SW480 (cell line): ENCODE measurements at regions not wholly inside any gene's neighbourhood (a gene's known extent, or its start where the extent isn't known, plus 50 kb on each side); places are given as distances from the start of the nearest gene placed in this dataset.
"Not testable (repeated sequence)": the region's sequence is repeated elsewhere in the genome, so short reads cannot be mapped to it uniquely, and the experiment has no call there.

Experiments used
- DNase-seq: peaks from one replicate; pipeline ENCODE4 v3.0.0-alpha.2; 2016; ENCODE audit warnings: low spot score

DNA sequence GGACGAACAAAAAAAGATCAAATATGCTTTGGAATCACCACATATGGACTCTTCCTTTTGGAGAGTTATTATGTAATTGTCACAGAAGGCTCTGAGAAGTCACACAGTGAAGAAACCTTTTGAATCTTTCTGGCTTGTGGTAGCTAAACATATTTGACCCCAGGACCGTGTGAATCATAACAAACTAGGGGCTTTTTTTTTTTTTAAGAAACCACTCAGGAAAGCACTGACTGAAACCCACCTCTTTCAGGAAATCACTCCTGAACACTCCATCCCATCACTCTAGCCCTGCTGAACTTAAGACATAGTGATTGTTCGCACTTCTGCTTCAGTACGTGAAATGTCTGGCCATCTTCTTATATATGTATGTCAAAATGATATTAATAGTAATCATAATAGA lies 495.9 kb upstream of the ARID1B start:
- no peak for DNase-seq

DNA sequence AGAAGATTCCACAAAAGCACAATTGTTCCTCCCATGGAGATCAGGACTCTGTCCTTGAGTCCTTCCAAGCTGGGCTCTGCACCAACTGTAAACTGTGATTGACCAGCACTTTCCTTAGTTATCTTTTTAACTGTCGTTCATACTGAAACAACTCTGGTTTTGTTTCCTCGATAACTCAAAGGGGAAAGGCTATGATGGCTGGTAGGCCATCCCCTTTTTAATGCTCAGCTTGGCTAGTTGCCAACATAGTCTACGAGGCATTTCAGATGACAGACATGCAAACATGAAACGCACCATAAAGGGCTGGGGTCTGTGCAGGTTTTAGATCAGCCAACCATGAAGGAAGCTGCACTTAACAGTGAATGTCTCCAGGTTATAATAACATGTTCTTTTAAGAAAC lies 497.1 kb upstream of the ARID1B start:
- no peak for DNase-seq

DNA sequence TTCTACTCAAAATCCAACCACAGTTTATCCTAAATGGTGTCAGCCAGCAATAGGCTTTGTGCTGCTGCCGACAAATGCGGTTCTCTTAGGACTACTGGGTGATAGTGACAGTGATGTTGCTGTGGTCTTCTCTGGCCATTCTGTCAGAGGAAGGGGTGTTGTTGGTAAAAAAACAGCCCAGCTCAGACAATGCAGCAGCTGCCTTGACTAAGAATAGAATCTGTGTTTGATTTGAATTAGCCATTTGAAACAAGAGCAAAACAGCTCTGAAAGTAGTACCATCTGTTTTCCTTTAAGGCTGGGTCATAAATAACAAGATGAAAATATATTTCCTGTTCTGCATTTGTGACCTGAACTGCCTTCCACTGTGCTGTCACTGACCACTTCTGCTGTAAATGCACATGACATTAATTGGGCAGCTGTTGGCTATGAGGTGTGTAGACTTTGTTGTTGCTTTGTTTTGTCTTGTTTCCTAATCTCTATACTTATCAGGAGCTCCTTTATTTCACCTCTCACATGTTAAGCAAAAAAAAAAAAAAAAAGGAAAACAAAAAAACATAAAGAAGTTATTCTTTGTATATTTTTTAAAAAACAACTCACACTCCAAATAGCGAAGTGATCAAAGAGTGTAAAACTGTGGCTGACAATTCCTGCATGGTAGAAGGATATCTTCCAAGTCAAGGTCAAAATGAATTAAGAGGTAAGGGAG lies 497.8 kb upstream of the ARID1B start:
- no peak for DNase-seq

DNA sequence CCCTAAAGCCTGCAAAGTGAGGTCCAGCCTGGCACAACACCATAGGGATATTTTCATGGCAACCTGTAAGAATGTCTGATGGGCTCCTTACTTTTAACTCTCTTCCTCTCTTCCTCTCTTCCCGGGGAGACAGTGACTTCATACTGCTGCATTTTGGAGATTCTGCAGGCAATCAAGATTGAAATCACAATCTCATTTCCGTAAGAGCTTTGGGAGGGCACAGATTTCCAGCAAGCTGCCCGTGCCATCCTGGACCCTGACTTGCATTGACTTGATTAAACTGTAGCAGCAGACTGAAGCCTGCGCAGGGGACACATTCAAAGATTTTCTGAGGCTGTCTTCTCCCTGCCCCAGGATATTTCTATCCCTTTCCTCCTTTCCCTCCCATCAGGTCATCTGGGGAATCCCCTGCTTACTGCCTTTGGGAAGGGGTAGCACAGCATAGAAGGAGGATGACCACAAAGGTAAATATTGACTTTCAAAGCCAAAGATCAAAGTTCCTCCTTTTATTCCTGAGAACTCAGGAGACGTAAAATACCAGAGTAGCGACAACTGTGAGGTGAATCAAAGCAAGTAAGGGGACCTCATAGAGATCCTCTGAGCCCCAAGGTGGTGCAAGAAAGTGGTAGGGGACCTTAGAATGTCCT lies 504.0 kb upstream of the ARID1B start:
- DNase-seq: no peak

DNA sequence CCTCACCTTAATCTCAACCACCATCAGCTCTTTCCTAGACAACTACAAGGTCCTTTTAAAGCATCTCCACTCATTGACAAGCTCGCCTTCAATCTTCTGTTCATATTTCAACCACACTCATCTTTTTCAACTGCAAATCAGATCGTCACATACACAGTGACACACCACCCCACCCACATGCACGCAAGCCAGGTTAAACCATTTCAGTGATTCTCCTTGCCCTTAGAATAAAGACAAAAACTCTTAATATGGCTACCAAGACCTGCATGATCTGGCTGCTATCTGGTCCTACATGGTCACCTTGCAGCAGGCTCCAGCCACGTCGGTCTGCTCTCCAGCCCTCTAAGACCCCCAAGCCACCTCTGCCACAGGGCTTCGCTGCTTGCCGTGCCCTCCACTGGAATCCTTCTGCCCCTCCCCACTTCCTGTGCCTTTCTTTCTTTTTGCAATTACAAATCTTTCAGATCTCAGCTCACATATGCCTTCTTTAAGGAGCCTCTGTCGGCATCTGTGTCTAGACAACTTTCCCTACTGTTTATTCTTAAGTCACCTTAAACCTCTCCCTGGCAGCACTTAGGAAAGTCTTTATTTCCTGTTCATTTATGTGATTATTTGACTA lies 507.3 kb upstream of the ARID1B start:
- DNase-seq: no peak

DNA sequence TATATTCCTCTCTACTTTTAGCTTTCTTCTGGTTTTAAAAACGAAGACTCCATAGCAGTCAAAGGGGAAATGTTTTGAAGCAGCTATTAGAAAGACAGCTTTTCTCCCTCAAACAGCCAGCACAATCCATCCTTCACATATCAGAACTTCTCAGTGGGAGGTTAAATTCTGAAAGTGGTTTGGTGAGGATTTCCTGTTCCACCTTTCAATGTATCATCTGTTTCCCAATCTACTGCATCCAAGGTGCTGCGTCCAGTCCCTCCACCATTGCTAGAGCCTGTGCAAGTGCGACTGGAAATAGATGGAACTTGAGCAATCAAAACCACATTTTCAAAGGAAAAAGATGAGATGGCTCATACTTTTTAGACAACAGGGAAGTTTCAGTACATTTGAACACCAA lies 508.3 kb upstream of the ARID1B start:
- DNase-seq: no peak

DNA sequence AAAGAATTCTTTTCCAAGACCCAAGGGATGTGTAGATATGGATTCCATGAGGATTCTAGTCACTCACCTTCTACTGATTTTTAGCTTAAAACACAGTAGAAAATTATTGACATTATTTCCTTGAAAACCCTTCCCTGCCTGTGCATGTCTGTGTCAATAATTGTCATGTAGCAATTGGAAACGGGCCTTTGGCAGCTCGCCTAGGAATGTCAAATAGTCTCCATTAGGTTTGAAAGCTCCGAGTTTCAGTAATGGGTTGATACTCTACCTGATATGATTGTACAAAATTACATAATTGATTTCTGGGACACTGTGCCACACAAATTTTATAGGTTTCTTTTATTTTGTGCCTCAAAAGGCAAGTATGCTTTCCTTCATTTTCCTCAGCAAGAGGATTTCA lies 515.2 kb upstream of the ARID1B start:
- no peak for DNase-seq

DNA sequence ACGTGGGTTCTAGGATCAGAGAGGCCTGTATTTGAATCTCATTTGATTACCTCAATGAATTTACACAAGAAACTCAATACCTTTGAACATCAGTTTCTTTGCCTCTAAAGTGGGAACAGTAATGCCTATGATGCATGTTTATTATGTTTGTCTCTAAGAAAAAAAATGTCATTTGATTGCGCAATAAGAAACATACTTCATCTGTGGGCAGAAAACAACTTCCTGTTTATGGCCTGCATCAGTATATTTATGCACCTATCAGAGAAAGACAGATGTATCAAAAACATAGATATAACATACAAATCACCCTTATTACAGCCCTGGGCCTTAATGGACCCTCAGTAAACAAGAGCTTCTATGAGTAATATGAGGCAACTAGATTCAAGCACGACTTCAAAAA lies 516.4 kb upstream of the ARID1B start:
- DNase-seq: no peak

DNA sequence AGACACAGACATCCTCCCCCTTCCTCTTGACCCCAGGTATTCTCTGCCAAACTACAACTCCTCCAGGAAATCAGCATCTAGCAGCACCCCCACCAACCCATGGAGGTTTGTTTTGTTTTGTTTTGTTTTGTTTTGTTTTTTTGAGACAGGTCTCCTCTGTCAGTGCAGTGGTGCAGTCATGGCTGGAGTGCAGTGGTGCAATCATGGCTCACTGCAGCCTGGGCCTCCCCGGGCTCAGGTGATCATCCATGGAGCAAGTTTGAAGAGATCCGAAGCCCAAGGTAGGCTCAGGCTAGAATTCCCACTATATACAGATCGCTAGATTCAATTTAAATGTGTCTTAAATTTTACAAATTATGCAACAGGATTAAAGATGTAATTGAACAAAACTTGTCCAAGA lies 518.2 kb upstream of the ARID1B start:
- DNase-seq: no peak

DNA sequence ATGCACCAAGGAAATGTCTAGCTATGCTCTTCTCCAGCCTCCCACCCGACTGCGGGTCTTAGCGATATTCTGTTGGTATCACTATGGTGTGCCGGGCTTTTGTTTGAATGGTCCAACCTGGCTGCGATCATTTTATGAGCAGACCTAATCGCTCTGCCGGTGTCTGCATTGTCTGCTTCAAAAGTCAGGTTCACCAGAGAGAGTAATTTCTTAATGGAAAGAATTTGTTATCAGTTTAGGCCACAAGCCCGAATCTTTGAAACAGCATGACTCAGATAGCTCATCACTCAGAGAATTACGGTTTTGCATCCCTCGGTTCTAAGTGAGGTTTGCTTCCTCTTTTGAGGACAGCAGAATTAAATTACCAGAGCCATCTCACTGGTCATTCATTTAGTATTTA lies 521.0 kb upstream of the ARID1B start:
- no peak for DNase-seq

DNA sequence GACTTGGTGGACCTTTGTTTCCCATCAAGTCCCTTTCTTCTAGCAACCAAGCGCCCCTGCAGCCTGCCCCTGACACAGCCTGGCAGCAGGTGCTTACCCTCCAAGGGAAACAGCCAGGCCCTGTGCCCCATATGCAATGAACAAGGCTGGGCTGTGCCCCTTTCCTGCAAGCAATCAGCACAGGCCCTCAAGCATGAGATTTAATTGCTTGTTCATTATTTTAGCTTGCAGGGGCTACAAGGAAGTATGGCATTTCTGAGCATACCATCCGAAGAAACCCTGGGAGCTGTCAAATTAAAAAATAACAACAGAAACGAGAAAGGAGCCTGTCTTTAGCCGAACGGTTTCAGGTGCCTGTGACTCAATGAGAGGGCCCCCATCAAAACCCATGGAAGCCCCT lies 522.9 kb upstream of the ARID1B start:
- DNase-seq: no peak

DNA sequence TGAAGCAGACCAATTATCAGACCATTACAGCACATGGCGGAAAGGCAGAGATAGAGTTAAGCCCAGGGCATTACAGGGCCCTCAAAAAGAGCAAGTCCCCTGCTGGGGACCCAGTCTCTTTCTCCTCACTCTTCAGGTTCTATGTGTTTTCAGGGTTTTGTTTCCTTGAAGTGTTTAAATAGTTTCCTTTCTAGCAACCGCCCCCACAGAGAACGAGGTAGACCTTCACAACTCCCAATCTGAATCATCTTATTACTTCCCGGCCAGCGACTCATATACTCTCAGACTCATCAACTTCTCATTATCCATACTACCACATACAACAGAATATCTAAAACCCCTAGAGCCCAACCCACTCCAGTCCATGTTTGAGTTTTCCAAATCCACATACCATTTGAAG lies 526.6 kb upstream of the ARID1B start:
- DNase-seq: no peak

DNA sequence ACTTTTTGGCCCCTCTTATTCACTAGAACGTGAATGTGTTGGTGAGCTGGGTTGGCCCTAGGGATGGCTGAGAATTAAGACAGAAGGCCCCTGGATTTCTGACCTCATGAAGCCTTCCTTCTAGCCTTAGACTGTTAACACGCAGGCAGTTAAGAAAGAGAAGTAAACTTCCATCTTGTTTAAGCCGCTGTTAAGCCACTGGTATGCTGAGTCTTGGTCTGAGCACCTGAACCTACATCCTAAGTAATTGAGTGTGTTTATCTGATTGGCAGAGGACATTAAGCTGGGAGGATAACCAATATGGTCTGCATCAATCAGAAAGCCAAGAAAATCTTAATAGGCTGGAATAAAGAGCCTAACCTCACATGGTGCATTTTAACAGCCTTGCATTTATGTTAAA lies 535.0 kb upstream of the ARID1B start:
- DNase-seq: no peak

DNA sequence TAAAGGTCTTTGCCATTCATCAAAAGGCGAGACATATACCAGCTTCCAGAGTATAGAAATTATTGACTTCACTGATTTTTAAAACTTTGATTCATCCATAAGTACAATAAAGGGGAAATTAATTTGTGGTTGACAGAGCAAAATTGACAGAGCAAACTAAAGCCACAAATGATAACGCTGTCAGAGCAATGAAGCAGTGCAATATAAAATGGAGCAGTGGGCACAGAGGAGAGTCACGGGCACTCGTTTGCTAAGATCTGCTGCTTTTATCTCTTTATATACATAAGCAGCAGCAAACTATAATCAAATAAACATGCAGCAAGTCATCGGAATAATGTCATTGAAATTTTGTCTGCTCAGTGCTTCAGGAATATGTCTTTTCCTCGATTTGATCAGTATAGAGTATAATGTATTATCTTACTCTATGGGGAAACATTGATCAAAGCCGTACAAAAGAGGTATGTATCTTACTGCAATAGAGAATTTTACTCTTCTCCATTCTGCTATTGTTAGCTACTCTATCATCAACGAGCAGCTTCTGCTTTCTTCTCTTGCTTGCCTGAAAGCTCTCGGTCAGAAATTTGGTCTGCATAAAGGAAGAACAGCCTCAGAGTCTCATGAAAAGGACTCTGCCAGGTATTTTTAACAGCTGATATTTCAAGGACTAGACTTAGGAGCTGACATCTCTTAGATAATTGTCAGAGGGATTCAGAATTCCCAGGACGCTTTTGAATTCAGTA lies 546.0 kb upstream of the ARID1B start:
- no peak for DNase-seq

DNA sequence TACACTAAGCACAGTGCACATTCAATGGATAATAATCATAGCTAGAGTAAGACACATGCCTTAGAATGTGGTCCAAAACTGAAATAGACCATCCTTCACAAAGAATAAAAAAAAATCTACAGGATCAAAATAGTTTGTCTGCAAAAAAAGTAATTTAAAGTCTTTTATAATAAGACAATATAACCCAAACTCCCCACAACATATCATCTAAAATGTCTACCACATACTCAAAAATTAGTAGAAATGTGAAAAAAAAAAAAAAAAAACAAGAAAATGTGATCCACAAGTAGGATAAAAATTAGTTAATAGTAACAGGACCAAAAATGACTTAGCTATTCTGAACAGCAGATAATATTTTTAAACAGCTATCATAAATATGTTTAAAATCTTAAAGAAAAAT lies 557.2 kb upstream of the ARID1B start:
- no peak for DNase-seq

DNA sequence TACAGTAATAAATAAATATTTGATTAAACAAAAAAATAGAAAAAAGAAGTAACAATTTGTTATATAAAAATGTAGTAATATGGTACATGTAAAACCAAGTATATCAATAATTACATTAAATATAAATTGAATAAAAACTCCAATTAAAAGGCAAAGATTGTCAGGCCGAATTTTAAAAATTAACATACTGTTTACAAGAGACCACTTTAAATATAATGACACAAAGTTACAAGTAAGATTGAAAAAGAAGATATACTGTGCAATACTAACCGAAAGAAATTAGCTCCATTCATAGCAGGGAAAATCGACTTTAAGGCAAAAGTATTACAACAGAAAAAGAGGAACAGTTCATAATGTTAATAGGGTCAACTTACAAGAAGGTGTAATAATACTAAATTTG lies 571.5 kb upstream of the ARID1B start:
- DNase-seq: no peak

DNA sequence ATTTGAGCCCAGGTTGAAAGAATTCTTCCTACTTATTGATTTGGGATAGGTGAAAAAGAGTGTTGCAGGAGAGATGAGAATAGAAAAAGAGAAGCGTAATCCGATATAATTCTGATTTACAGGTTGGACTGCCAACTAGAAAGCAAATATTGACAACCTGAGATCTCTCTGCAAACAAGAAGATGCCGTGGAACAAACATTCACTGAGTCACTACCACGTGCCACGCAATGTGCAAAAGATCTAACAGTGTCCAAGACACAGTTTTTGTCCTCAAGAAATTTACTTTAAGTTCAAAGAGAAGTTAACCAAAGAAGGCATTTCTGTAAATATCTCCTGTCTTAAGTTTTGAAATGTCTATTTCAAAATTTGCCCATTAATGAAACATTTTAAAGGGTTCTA lies 578.0 kb upstream of the ARID1B start:
- DNase-seq: no peak

DNA sequence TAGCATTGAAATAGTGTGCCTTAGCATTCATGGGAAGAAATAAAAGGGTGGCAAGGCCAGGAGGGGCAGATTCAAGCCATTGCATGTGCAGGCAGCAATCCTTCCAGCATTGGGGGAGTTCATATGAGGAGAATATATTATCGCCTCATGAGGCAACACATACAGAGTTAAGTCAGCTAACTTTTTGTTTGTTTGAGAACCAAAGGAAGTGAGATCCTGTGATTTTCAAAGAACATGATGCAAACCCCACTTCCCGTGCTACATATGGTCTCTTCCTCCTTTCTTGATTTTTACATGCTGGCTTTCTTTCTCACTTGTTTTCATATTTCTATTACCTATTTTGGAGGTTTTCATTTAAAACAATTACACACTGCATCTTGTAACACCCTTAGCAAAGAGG lies 579.7 kb upstream of the ARID1B start:
- DNase-seq: no peak

DNA sequence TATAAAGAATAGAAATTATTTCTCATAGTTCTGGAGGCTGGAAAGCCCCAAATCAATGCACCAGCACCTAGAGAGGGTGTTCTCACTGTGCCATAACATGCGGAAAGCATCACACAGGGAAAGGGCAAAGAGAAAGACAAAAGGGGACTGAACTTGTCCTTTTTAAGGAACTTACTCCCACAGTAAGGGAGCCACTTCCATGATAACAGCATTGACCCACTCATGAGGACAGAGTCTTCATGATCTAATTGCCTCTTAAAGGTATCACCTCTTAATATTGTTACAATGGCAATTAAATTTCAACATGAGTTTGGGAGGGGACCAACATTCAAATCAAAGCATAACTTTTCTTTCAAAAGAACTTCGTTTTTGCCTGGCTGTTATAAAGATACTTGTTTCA lies 582.2 kb upstream of the ARID1B start:
- DNase-seq: no peak

DNA sequence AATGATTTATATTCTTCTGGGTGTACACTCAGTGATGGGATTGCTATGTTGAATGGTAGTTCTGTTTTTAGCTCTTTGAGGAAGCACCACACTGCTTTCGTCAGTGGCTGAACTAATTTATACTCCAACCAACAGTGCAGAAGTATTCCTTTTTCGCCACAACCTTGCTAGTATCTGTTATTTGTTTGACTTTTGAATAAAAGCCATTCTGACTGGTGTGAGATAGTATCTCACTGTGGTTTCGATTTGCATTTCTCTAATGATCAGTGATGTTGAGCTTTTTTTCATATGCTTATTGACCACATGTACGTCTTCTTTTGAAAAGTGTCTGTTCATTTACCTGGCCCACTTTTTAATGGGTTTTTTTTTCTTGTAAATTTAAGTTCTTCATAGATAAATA lies 583.8 kb upstream of the ARID1B start:
- DNase-seq: no peak

DNA sequence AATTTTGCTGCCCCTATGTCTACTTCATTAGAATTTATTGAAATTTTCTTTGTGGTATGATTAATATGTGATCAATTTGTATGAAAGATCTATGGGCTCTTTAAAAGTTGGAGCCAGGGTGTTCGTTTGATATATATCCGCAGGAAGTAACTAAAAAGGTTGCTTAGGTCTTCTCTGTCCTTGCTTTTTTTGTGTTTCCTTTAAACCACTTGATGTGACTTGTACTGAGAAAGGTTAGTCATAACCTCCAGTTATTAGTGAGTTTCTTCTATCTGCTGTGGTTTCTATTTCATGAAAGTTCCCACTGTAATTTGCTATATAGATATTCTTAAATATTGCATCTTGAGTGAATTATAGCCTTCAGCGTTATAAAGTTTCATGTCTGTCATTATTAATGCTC lies 585.3 kb upstream of the ARID1B start:
- DNase-seq: no peak

DNA sequence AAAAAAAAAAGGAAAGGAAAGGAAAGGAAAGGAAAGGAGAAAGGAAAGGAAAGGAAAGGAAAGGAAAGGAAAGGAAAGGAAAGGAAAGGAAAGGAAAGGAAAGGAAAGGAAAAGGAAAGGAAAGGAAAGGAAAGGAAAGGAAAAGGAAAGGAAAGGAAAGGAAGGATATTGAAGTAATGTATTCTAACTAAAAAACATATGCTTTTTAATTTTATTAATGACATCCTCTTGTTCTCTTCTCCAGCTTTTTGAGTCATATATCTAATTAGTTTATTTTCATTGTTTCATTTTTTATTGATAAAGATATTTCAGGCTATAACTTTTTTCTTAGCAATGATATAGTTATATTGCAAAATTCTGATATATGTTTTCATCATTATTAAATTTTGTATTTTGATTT lies 585.8 kb upstream of the ARID1B start:
- DNase-seq: not testable (repeated sequence)

DNA sequence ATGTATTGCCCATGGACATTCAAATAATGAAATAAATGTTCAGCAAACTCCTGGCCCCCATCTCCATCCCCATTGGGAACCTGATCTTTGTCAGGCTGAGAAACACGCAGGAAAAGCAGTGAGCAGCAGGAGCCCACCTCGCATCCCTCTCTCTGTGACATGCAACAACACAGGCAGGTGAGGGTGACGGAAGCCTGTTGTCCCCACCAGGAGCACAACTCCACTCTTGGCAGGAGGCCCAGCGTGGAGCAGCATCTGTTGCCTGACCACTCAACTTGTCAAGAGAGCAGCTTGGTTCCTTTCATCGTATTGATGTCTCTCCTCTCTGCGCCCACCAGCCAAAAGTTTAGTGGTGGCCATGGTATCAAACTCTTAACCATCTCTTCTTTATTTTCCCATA lies 586.9 kb upstream of the ARID1B start:
- no peak for DNase-seq
